ENCODE measurements at regions not wholly inside any gene's neighbourhood (a gene's known extent, or its start where the extent isn't known, plus 50 kb on each side); places are given as distances from the start of the nearest gene placed in this dataset.

- peak; percentile 22 for DNase-seq
- in situ Hi-C loops (cut with HindIII; ENCODE audit: low pct_ligation_motif_present, low pct_unique_long_range_greater_than_20kb, low sequenced_read_pairs) = no loop called here
These were observed 726.1 kb upstream of the WWC1 start for GRCh38 chr5:167565189-167565954.

- in situ Hi-C loops (cut with HindIII; ENCODE audit: low pct_ligation_motif_present, low pct_unique_long_range_greater_than_20kb, low sequenced_read_pairs) = no loop called here
- no peak for DNase-seq
These were observed 721.0 kb upstream of the WWC1 start for GRCh38 chr5:167570431-167570830.

GRCh38 chr5:167571824-167572223 lies 719.6 kb upstream of the WWC1 start:
- no peak for DNase-seq
- in situ Hi-C loops (cut with HindIII; ENCODE audit: low pct_ligation_motif_present, low pct_unique_long_range_greater_than_20kb, low sequenced_read_pairs) = no loop called here

- in situ Hi-C loops (cut with HindIII; ENCODE audit: low pct_ligation_motif_present, low pct_unique_long_range_greater_than_20kb, low sequenced_read_pairs) = no loop called here
- peak; percentile 15 for DNase-seq
These were observed 717.9 kb upstream of the WWC1 start for GRCh38 chr5:167573370-167574127.

- no peak for DNase-seq
- in situ Hi-C loops (cut with HindIII; ENCODE audit: low pct_ligation_motif_present, low pct_unique_long_range_greater_than_20kb, low sequenced_read_pairs) = no loop called here
These were observed 717.0 kb upstream of the WWC1 start for GRCh38 chr5:167574464-167574863.

GRCh38 chr5:167575330-167575729 lies 716.1 kb upstream of the WWC1 start:
- no peak for DNase-seq
- in situ Hi-C loops (cut with HindIII; ENCODE audit: low pct_ligation_motif_present, low pct_unique_long_range_greater_than_20kb, low sequenced_read_pairs) = no loop called here

GRCh38 chr5:167576126-167576525 lies 715.3 kb upstream of the WWC1 start:
- DNase-seq = peak; percentile 1
- in situ Hi-C loops (cut with HindIII; ENCODE audit: low pct_ligation_motif_present, low pct_unique_long_range_greater_than_20kb, low sequenced_read_pairs) = no loop called here

GRCh38 chr5:167576897-167577296 lies 714.5 kb upstream of the WWC1 start:
- no peak for DNase-seq
- in situ Hi-C loops (cut with HindIII; ENCODE audit: low pct_ligation_motif_present, low pct_unique_long_range_greater_than_20kb, low sequenced_read_pairs) = no loop called here

GRCh38 chr5:167577616-167578015 lies 713.8 kb upstream of the WWC1 start:
- DNase-seq = no peak
- in situ Hi-C loops (cut with HindIII; ENCODE audit: low pct_ligation_motif_present, low pct_unique_long_range_greater_than_20kb, low sequenced_read_pairs) = no loop called here

- no peak for DNase-seq
- in situ Hi-C loops (cut with HindIII; ENCODE audit: low pct_ligation_motif_present, low pct_unique_long_range_greater_than_20kb, low sequenced_read_pairs) = no loop called here
These were observed 712.3 kb upstream of the WWC1 start for GRCh38 chr5:167578977-167579692.

- in situ Hi-C loops (cut with HindIII; ENCODE audit: low pct_ligation_motif_present, low pct_unique_long_range_greater_than_20kb, low sequenced_read_pairs) = no loop called here
- DNase-seq = no peak
These were observed 711.8 kb upstream of the WWC1 start for GRCh38 chr5:167579693-167580055.

GRCh38 chr5:167580608-167581007 lies 710.8 kb upstream of the WWC1 start:
- no peak for DNase-seq
- in situ Hi-C loops (cut with HindIII; ENCODE audit: low pct_ligation_motif_present, low pct_unique_long_range_greater_than_20kb, low sequenced_read_pairs) = no loop called here

- peak; percentile 5 for DNase-seq
- in situ Hi-C loops (cut with HindIII; ENCODE audit: low pct_ligation_motif_present, low pct_unique_long_range_greater_than_20kb, low sequenced_read_pairs) = no loop called here
These were observed 709.2 kb upstream of the WWC1 start for GRCh38 chr5:167582283-167582682.

- DNase-seq = no peak
These were observed 708.6 kb upstream of the WWC1 start for GRCh38 chr5:167582886-167583285.

GRCh38 chr5:167585184-167585583 lies 706.3 kb upstream of the WWC1 start:
- in situ Hi-C loops (cut with HindIII; ENCODE audit: low pct_ligation_motif_present, low pct_unique_long_range_greater_than_20kb, low sequenced_read_pairs) = no loop called here

More at GRCh38 chr5:167582886-167583285, 708.6 kb upstream of the WWC1 start:
- in situ Hi-C loops (cut with HindIII; ENCODE audit: low pct_ligation_motif_present, low pct_unique_long_range_greater_than_20kb, low sequenced_read_pairs) = no loop called here

GRCh38 chr5:167587772-167588437 lies 703.5 kb upstream of the WWC1 start:
- in situ Hi-C loops (cut with HindIII; ENCODE audit: low pct_ligation_motif_present, low pct_unique_long_range_greater_than_20kb, low sequenced_read_pairs) = no loop called here
- DNase-seq = peak; percentile 42

More at GRCh38 chr5:167585184-167585583, 706.3 kb upstream of the WWC1 start:
- DNase-seq = no peak

GRCh38 chr5:167592114-167592513 lies 699.3 kb upstream of the WWC1 start:
- DNase-seq = no peak
- in situ Hi-C loops (cut with HindIII; ENCODE audit: low pct_ligation_motif_present, low pct_unique_long_range_greater_than_20kb, low sequenced_read_pairs) = no loop called here

- no peak for DNase-seq
- in situ Hi-C loops (cut with HindIII; ENCODE audit: low pct_ligation_motif_present, low pct_unique_long_range_greater_than_20kb, low sequenced_read_pairs) = no loop called here
These were observed 698.0 kb upstream of the WWC1 start for GRCh38 chr5:167593329-167594060.
